GM23338 (cell line): ENCODE measurements at regions not wholly inside any gene's neighbourhood (a gene's known extent, or its start where the extent isn't known, plus 50 kb on each side); places are given as distances from the start of the nearest gene placed in this dataset.

ENCODE experiments used
- ATAC-seq: fragments of 200-7000 bp; cut with Tn5 transposase; 3 replicates; pipeline ENCODE4 v1.9.1; 2020
- DNase-seq: peaks from one replicate; pipeline ENCODE4 v3.0.0-alpha.2; 2015; ENCODE audit warnings: low spot score
- H2AFZ ChIP-seq: fragments of 200-600 bp; sonication (generic); 2 replicates; pipeline ENCODE4 v1.8.0; 2016; ENCODE audit warnings: antibody characterized with exemption, mild to moderate bottlenecking, moderate library complexity
- H3F3A ChIP-seq: fragments of 200-600 bp; sonication (generic); replicated peaks from 2 replicates; pipeline ENCODE4 v1.8.0; 2017; ENCODE audit warnings: antibody characterized with exemption, mixed run types, low read depth
- H3K27ac ChIP-seq: fragments of 200-600 bp; sonication (generic); 2 replicates; pipeline ENCODE4 v1.6.1; 2016; ENCODE audit warnings: low read depth
- H3K27me3 ChIP-seq: fragments of 200-600 bp; sonication (generic); 2 replicates; pipeline ENCODE4 v1.8.0; 2016; ENCODE audit warnings: mild to moderate bottlenecking, mixed run types, moderate library complexity; ENCODE audit not compliant: insufficient read depth
- H3K36me3 ChIP-seq: fragments of 200-600 bp; sonication (generic); 2 replicates; pipeline ENCODE4 v1.8.0; 2016; ENCODE audit warnings: mild to moderate bottlenecking; ENCODE audit not compliant: insufficient read depth
- H3K4me1 ChIP-seq: fragments of 200-600 bp; sonication (generic); 2 replicates; pipeline ENCODE4 v1.8.0; 2016; ENCODE audit warnings: mild to moderate bottlenecking, moderate library complexity; ENCODE audit not compliant: insufficient read depth
- H3K4me2 ChIP-seq: fragments of 200-600 bp; sonication (generic); 2 replicates; pipeline ENCODE4 v1.7.1; 2017; ENCODE audit warnings: mixed run types
- H3K4me3 ChIP-seq: fragments of 200-600 bp; sonication (generic); 2 replicates; pipeline ENCODE4 v1.6.1; 2016; ENCODE audit warnings: mixed run types
- H3K79me2 ChIP-seq: fragments of 200-600 bp; sonication (generic); replicated peaks from 2 replicates; pipeline ENCODE4 v1.8.0; 2017; ENCODE audit warnings: mild to moderate bottlenecking; ENCODE audit not compliant: insufficient read depth
- H3K9me2 ChIP-seq: fragments of 200-600 bp; sonication (generic); 2 replicates; pipeline ENCODE4 v1.8.0; 2017; ENCODE audit not compliant: insufficient read depth
- H4K20me1 ChIP-seq: fragments of 200-600 bp; sonication (generic); replicated peaks from 2 replicates; pipeline ENCODE4 v1.8.0; 2017; ENCODE audit warnings: mild to moderate bottlenecking; ENCODE audit not compliant: insufficient read depth
- H3K27ac Mint-ChIP-seq: 2 replicates; pipeline ENCODE4 v1.8.0; 2020; ENCODE audit warnings: inconsistent platforms, mild to moderate bottlenecking, moderate library complexity, mixed read lengths
- H3K27me3 Mint-ChIP-seq: 3 replicates; pipeline ENCODE4 v1.8.0; 2022; ENCODE audit warnings: low read depth, mild to moderate bottlenecking, moderate library complexity, mixed read lengths, inconsistent platforms; ENCODE audit not compliant: insufficient read depth, poor library complexity
- H3K36me3 Mint-ChIP-seq: 3 replicates; pipeline ENCODE4 v1.8.0; 2021; ENCODE audit warnings: low read depth, mild to moderate bottlenecking, inconsistent platforms, moderate library complexity, mixed read lengths
- H3K4me1 Mint-ChIP-seq: 3 replicates; pipeline ENCODE4 v1.8.0; 2020; ENCODE audit warnings: mild to moderate bottlenecking, inconsistent platforms, mixed read lengths
- H3K4me3 Mint-ChIP-seq: 3 replicates; pipeline ENCODE4 v1.8.0; 2021; ENCODE audit warnings: moderate library complexity, mild to moderate bottlenecking, inconsistent platforms, mixed read lengths
- H3K9me3 Mint-ChIP-seq: 3 replicates; pipeline ENCODE4 v1.8.0; 2020; ENCODE audit warnings: moderate library complexity, mild to moderate bottlenecking, inconsistent platforms, mixed read lengths
- CREB1 ChIP-seq: fragments of 250-450 bp; sonication (Bioruptor Pico); IDR thresholded peaks from 2 replicates; pipeline ENCODE4 v1.5.0; 2020; ENCODE audit warnings: low read depth, mild to moderate bottlenecking, moderate library complexity
- EZH2phosphoT487 ChIP-seq: fragments of 200-600 bp; sonication (generic); IDR thresholded peaks from one replicate; pipeline ENCODE4 v1.8.1; 2018; ENCODE audit warnings: antibody characterized with exemption; ENCODE audit not compliant: unreplicated experiment
- NANOG ChIP-seq: IDR thresholded peaks from 2 replicates; pipeline ENCODE4 v1.6.1; 2016; ENCODE audit warnings: antibody characterized with exemption, borderline replicate concordance
- STAT1 ChIP-seq: IDR thresholded peaks from one replicate; pipeline ENCODE4 v1.6.1; 2016; ENCODE audit warnings: antibody characterized with exemption; ENCODE audit not compliant: unreplicated experiment
- ZNF331 ChIP-seq: fragments of 250-450 bp; sonication (Bioruptor Pico); IDR thresholded peaks from 2 replicates; pipeline ENCODE4 v1.5.0; 2020; ENCODE audit warnings: low read depth, mild to moderate bottlenecking, moderate library complexity
- TF ChIP-seq, protein P1 (sequence below): fragments of 250-450 bp; sonication (Bioruptor Pico); IDR thresholded peaks from 2 replicates; pipeline ENCODE4 v1.5.0; 2020; ENCODE audit warnings: mild to moderate bottlenecking, moderate library complexity
- TF ChIP-seq, protein P2 (sequence below): IDR thresholded peaks from one replicate; pipeline ENCODE4 v1.6.1; 2018; ENCODE audit warnings: antibody characterized with exemption; ENCODE audit not compliant: unreplicated experiment
- TF ChIP-seq, protein P3 (sequence below), 2 experiments: fragments of 200-600 bp in 1 of 2; sonication (generic) in 1 of 2; conservative IDR thresholded peaks; 2 replicates each; pipeline versions ENCODE4 v1.5.1 to v1.6.1; 2016 to 2017; ENCODE audit warnings: antibody characterized with exemption in 2 of 2, low read depth in 2 of 2, mild to moderate bottlenecking in 2 of 2, moderate library complexity in 1 of 2

DNA sequence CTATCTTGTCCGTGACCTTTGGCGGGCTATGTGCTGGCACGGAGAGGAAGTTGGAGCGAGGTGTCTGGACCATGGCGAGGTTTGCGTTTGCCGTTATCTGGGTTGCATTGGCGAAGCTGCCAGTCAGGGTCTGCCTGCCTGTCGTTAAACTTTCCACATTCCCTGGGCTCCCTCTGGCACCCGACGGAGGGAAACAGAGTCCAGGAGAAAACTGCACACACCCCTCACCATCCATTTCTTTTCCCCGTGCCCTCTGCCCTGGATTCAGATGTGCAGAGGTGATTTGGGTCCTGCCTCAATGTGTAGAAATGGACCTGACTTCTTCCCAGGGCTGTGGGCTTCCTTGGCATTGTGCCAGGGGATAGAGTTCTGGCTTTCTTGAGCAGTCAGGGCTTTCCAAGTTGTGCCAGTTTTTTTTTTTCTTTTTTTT is 142.4 kb downstream of the URI1 start:
- H3K4me1 ChIP-seq = no peaks in the 10 kb centered on the region
- ATAC-seq = no peak
- no peak overlapping the region for H3K4me3 ChIP-seq
- no peak overlapping the region for H2AFZ ChIP-seq
- no peak overlapping the region for H3K4me2 ChIP-seq
- peaks cover 14% of the 10 kb centered on the region for H3K27me3 Mint-ChIP-seq
- no peaks in the 10 kb centered on the region for H3F3A ChIP-seq
- H3K36me3 Mint-ChIP-seq = no peaks in the 10 kb centered on the region
- no peak overlapping the region for H3K27ac ChIP-seq
- peaks cover 9% of the 10 kb centered on the region; the same call in 2 of the 3 replicates for H3K9me3 Mint-ChIP-seq
- TF ChIP-seq CREB1 (CRISPR knock-in tag) (no peak), ZNF331 (CRISPR knock-in tag) (no peak), NANOG (no peak), STAT1 (no peak), EZH2phosphoT487 (no peak)
- TF ChIP-seq, protein P1, sequence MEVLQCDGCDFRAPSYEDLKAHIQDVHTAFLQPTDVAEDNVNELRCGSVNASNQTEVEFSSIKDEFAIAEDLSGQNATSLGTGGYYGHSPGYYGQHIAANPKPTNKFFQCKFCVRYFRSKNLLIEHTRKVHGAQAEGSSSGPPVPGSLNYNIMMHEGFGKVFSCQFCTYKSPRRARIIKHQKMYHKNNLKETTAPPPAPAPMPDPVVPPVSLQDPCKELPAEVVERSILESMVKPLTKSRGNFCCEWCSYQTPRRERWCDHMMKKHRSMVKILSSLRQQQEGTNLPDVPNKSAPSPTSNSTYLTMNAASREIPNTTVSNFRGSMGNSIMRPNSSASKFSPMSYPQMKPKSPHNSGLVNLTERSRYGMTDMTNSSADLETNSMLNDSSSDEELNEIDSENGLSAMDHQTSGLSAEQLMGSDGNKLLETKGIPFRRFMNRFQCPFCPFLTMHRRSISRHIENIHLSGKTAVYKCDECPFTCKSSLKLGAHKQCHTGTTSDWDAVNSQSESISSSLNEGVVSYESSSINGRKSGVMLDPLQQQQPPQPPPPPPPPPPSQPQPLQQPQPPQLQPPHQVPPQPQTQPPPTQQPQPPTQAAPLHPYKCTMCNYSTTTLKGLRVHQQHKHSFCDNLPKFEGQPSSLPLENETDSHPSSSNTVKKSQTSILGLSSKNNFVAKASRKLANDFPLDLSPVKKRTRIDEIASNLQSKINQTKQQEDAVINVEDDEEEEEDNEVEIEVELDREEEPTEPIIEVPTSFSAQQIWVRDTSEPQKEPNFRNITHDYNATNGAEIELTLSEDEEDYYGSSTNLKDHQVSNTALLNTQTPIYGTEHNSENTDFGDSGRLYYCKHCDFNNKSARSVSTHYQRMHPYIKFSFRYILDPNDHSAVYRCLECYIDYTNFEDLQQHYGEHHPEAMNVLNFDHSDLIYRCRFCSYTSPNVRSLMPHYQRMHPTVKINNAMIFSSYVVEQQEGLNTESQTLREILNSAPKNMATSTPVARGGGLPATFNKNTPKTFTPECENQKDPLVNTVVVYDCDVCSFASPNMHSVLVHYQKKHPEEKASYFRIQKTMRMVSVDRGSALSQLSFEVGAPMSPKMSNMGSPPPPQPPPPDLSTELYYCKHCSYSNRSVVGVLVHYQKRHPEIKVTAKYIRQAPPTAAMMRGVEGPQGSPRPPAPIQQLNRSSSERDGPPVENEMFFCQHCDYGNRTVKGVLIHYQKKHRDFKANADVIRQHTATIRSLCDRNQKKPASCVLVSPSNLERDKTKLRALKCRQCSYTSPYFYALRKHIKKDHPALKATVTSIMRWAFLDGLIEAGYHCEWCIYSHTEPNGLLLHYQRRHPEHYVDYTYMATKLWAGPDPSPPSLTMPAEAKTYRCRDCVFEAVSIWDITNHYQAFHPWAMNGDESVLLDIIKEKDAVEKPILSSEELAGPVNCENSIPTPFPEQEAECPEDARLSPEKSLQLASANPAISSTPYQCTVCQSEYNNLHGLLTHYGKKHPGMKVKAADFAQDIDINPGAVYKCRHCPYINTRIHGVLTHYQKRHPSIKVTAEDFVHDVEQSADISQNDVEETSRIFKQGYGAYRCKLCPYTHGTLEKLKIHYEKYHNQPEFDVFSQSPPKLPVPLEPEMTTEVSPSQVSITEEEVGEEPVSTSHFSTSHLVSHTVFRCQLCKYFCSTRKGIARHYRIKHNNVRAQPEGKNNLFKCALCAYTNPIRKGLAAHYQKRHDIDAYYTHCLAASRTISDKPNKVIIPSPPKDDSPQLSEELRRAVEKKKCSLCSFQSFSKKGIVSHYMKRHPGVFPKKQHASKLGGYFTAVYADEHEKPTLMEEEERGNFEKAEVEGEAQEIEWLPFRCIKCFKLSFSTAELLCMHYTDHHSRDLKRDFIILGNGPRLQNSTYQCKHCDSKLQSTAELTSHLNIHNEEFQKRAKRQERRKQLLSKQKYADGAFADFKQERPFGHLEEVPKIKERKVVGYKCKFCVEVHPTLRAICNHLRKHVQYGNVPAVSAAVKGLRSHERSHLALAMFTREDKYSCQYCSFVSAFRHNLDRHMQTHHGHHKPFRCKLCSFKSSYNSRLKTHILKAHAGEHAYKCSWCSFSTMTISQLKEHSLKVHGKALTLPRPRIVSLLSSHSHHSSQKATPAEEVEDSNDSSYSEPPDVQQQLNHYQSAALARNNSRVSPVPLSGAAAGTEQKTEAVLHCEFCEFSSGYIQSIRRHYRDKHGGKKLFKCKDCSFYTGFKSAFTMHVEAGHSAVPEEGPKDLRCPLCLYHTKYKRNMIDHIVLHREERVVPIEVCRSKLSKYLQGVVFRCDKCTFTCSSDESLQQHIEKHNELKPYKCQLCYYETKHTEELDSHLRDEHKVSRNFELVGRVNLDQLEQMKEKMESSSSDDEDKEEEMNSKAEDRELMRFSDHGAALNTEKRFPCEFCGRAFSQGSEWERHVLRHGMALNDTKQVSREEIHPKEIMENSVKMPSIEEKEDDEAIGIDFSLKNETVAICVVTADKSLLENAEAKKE (CRISPR knock-in tag) = no peak
- TF ChIP-seq, protein P2, sequence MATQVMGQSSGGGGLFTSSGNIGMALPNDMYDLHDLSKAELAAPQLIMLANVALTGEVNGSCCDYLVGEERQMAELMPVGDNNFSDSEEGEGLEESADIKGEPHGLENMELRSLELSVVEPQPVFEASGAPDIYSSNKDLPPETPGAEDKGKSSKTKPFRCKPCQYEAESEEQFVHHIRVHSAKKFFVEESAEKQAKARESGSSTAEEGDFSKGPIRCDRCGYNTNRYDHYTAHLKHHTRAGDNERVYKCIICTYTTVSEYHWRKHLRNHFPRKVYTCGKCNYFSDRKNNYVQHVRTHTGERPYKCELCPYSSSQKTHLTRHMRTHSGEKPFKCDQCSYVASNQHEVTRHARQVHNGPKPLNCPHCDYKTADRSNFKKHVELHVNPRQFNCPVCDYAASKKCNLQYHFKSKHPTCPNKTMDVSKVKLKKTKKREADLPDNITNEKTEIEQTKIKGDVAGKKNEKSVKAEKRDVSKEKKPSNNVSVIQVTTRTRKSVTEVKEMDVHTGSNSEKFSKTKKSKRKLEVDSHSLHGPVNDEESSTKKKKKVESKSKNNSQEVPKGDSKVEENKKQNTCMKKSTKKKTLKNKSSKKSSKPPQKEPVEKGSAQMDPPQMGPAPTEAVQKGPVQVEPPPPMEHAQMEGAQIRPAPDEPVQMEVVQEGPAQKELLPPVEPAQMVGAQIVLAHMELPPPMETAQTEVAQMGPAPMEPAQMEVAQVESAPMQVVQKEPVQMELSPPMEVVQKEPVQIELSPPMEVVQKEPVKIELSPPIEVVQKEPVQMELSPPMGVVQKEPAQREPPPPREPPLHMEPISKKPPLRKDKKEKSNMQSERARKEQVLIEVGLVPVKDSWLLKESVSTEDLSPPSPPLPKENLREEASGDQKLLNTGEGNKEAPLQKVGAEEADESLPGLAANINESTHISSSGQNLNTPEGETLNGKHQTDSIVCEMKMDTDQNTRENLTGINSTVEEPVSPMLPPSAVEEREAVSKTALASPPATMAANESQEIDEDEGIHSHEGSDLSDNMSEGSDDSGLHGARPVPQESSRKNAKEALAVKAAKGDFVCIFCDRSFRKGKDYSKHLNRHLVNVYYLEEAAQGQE = no peak
- TF ChIP-seq, protein P3, sequence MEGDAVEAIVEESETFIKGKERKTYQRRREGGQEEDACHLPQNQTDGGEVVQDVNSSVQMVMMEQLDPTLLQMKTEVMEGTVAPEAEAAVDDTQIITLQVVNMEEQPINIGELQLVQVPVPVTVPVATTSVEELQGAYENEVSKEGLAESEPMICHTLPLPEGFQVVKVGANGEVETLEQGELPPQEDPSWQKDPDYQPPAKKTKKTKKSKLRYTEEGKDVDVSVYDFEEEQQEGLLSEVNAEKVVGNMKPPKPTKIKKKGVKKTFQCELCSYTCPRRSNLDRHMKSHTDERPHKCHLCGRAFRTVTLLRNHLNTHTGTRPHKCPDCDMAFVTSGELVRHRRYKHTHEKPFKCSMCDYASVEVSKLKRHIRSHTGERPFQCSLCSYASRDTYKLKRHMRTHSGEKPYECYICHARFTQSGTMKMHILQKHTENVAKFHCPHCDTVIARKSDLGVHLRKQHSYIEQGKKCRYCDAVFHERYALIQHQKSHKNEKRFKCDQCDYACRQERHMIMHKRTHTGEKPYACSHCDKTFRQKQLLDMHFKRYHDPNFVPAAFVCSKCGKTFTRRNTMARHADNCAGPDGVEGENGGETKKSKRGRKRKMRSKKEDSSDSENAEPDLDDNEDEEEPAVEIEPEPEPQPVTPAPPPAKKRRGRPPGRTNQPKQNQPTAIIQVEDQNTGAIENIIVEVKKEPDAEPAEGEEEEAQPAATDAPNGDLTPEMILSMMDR (conservative IDR thresholded peaks at IDR 0.05; ENCODE audit: low read depth in 2 of 2) = no peak
- H3K27ac Mint-ChIP-seq = no peak overlapping the region
- H4K20me1 ChIP-seq = no peaks in the 10 kb centered on the region
- DNase-seq = no peak
- no peaks in the 10 kb centered on the region for H3K79me2 ChIP-seq
- H3K36me3 ChIP-seq = no peaks in the 10 kb centered on the region
- no peaks in the 10 kb centered on the region; the same call in 2 of the 3 replicates for H3K4me1 Mint-ChIP-seq
- H3K9me2 ChIP-seq = peaks cover 5% of the 10 kb centered on the region; the same call in 1 of the 2 replicates
- no peak overlapping the region for H3K4me3 Mint-ChIP-seq
- H3K27me3 ChIP-seq = no peaks in the 10 kb centered on the region
